HCT116 (cell line): ENCODE measurements at regions not wholly inside any gene's neighbourhood (a gene's known extent, or its start where the extent isn't known, plus 50 kb on each side); places are given as distances from the start of the nearest gene placed in this dataset.

Experiments
- ATAC-seq: fragments of 200-7000 bp; cut with Tn5 transposase; 2 replicates; pipeline ENCODE4 v1.9.1; 2020; ENCODE audit warnings: mild to moderate bottlenecking, moderate library complexity
- BruUV-seq: library from RNA; stranded (reverse); fragments of 400-500 nt; replicated peaks from 2 replicates; lab custom pipeline; 2021; lab: Mats Ljungman, UMichigan
- CTCF ChIA-PET: fragments of 300-600 bp; sonication (Branson Sonifier 250); formaldehyde crosslinking; loops from one replicate; lab custom pipeline; 2021; ENCODE audit warnings: antibody characterized with exemption; lab: Charles Lee
- POLR2A ChIA-PET: fragments of 300-600, 350-600 bp; sonication (Branson Sonifier 250); formaldehyde crosslinking; loops from one replicate; lab custom pipeline; 2021; ENCODE audit warnings: antibody characterized with exemption; lab: Charles Lee
- RAD21 ChIA-PET, 2 experiments: fragments of 300-600 bp; sonication (Branson Sonifier 250); formaldehyde crosslinking; loops; one replicate each; lab custom pipeline; 2023; ENCODE audit warnings: low total read pairs in 2 of 2; ENCODE audit not compliant: uncharacterized antibody in 2 of 2, unreplicated experiment in 2 of 2, low non-redundant PET in 1 of 2; lab: Charles Lee
- DNase-seq: peaks from one replicate; pipeline ENCODE4 v3.0.0-alpha.2; 2010; ENCODE audit warnings: low read depth, low spot score
- H2AFZ ChIP-seq: fragments of 200-600 bp; shearing (Covaris generic), sonication (generic); 2 replicates; pipeline ENCODE4 v1.6.1; 2017; ENCODE audit warnings: low read depth, mixed run types, mixed read lengths, antibody characterized with exemption, low read length; ENCODE audit not compliant: poor library complexity, severe bottlenecking
- H3K27ac ChIP-seq: 2 replicates; pipeline ENCODE4 v1.5.1; 2012; ENCODE audit warnings: low read depth, low read length
- H3K27me3 ChIP-seq: fragments of 200-600 bp; sonication (generic); 2 replicates; pipeline ENCODE4 v1.6.1; 2016; ENCODE audit warnings: mixed run types, low read length, mixed read lengths; ENCODE audit not compliant: insufficient read depth
- H3K36me3 ChIP-seq, 2 experiments: fragments of 200-500 bp in 1 of 2; fragments of 200-600 bp in 1 of 2; sonication (Bioruptor generic) in 1 of 2; sonication (generic) in 1 of 2; 2 replicates each; pipeline versions ENCODE4 v1.5.1 to v1.6.1; 2014 to 2016; ENCODE audit warnings: low read length in 2 of 2, inconsistent platforms in 1 of 2, mixed read lengths in 1 of 2, mixed run types in 1 of 2; ENCODE audit not compliant: insufficient read depth in 2 of 2, control insufficient read depth in 1 of 2
- H3K4me1 ChIP-seq, 2 experiments: fragments of 200-600 bp in 1 of 2; sonication (generic) in 1 of 2; 2 replicates each; pipeline versions ENCODE4 v1.5.1 to v1.6.1; 2012 to 2017; ENCODE audit warnings: low read length in 2 of 2, inconsistent platforms in 1 of 2, mild to moderate bottlenecking in 1 of 2, mixed read lengths in 1 of 2, mixed run types in 1 of 2, moderate library complexity in 1 of 2; ENCODE audit not compliant: insufficient read depth in 2 of 2, control insufficient read depth in 1 of 2
- H3K4me2 ChIP-seq: fragments of 200-600 bp; sonication (generic); 2 replicates; pipeline ENCODE4 v1.6.1; 2017; ENCODE audit warnings: mixed run types, low read length, mixed read lengths
- H3K4me3 ChIP-seq, 2 experiments: fragments of 200-600 bp in 1 of 2; sonication (generic) in 1 of 2; replicated peaks in 1 of 2; 2 replicates each; pipeline ENCODE4 v1.5.1; 2011 to 2016; ENCODE audit warnings: low read length in 2 of 2, control low read depth in 1 of 2, low read depth in 1 of 2, mild to moderate bottlenecking in 1 of 2, mixed read lengths in 1 of 2, mixed run types in 1 of 2
- H3K79me2 ChIP-seq: fragments of 200-600 bp; sonication (generic); 2 replicates; pipeline ENCODE4 v1.6.1; 2017; ENCODE audit warnings: mild to moderate bottlenecking, mixed run types, low read length, moderate library complexity, mixed read lengths; ENCODE audit not compliant: insufficient read depth
- H3K9ac ChIP-seq: fragments of 200-600 bp; sonication (generic); 2 replicates; pipeline ENCODE4 v1.6.1; 2016; ENCODE audit warnings: low read length, mixed read lengths
- H3K9me2 ChIP-seq: fragments of 200-600 bp; sonication (generic), shearing (Covaris generic); 2 replicates; pipeline ENCODE4 v1.6.1; 2017; ENCODE audit warnings: mixed run types, mild to moderate bottlenecking, moderate library complexity; ENCODE audit not compliant: insufficient read depth
- H3K9me3 ChIP-seq, 2 experiments: fragments of 200-500 bp in 1 of 2; fragments of 200-600 bp in 1 of 2; sonication (Bioruptor generic) in 1 of 2; sonication (generic) in 1 of 2; 2 replicates each; pipeline ENCODE4 v1.6.1; 2014 to 2017; ENCODE audit warnings: low read length in 2 of 2, mixed read lengths in 2 of 2, inconsistent platforms in 1 of 2, low read depth in 1 of 2, mild to moderate bottlenecking in 1 of 2, mixed run types in 1 of 2, moderate library complexity in 1 of 2; ENCODE audit not compliant: control insufficient read depth in 1 of 2, insufficient read depth in 1 of 2
- H4K20me1 ChIP-seq: fragments of 200-600 bp; sonication (generic), shearing (Covaris generic); 2 replicates; pipeline ENCODE4 v1.6.1; 2017; ENCODE audit warnings: mixed run types, mild to moderate bottlenecking, moderate library complexity; ENCODE audit not compliant: insufficient read depth
- CBX3 ChIP-seq: IDR thresholded peaks from 2 replicates; pipeline ENCODE4 v1.6.1; 2012; ENCODE audit warnings: low read depth
- CEBPB ChIP-seq: IDR thresholded peaks from 2 replicates; pipeline ENCODE4 v1.6.1; 2012; ENCODE audit warnings: low read depth
- CTCF ChIP-seq, 3 experiments: fragments of 200-600 bp in 1 of 3; sonication (generic) in 1 of 3; IDR thresholded peaks in 2 of 3; conservative IDR thresholded peaks in 1 of 3; 2 replicates each; pipeline ENCODE4 v1.5.1; 2012 to 2017; ENCODE audit warnings: low read depth in 2 of 3, low read length in 2 of 3, antibody characterized with exemption in 1 of 3, borderline replicate concordance in 1 of 3, control low read depth in 1 of 3, mild to moderate bottlenecking in 1 of 3, mixed read lengths in 1 of 3, mixed run types in 1 of 3, moderate library complexity in 1 of 3; ENCODE audit not compliant: insufficient read depth in 1 of 3
- RAD21 ChIP-seq: IDR thresholded peaks from 2 replicates; pipeline ENCODE4 v1.6.1; 2012; ENCODE audit warnings: low read depth, mild to moderate bottlenecking
- TCF7L2 ChIP-seq: IDR thresholded peaks from 2 replicates; pipeline ENCODE4 v1.7.0; 2011; ENCODE audit warnings: borderline replicate concordance, inconsistent platforms; ENCODE audit not compliant: insufficient read depth, insufficient read length; ENCODE audit errors: extremely low read depth
- ZBTB33 ChIP-seq: IDR thresholded peaks from 2 replicates; pipeline ENCODE4 v1.6.1; 2011; ENCODE audit warnings: mild to moderate bottlenecking, low read length, moderate library complexity; ENCODE audit not compliant: insufficient replicate concordance; ENCODE audit errors: extremely low read depth
- intact Hi-C: fragments of 100-400 bp; cut with micrococcal nuclease; formaldehyde crosslinking; loops from 2 replicates; pipeline ENCODE4 v1.10.0; 2022

GRCh38 chr2:187174582-187174981 is 273.5 kb downstream of the CALCRL start:
- H3K4me1 ChIP-seq, result no peaks in the 10 kb centered on the region
- intact Hi-C loops, result no loop called here
- H3K27ac ChIP-seq, result no peak overlapping the region
- POLR2A ChIA-PET, result no interaction called here
- no peak for DNase-seq
- H3K36me3 ChIP-seq, result no peaks in the 10 kb centered on the region
- no TSS peak for BruUV-seq
- H3K9ac ChIP-seq, result no peak overlapping the region
- CTCF ChIA-PET, result no interaction called here
- H3K9me3 ChIP-seq, result no peaks in the 10 kb centered on the region
- no peaks in the 10 kb centered on the region for H3K79me2 ChIP-seq
- no peaks in the 10 kb centered on the region for H4K20me1 ChIP-seq
- no peak overlapping the region for H3K4me2 ChIP-seq
- H3K27me3 ChIP-seq, result no peaks in the 10 kb centered on the region
- H3K9me2 ChIP-seq, result no peaks in the 10 kb centered on the region
- no peak overlapping the region for H2AFZ ChIP-seq
- no peak for TF ChIP-seq CBX3
- TF ChIP-seq CEBPB, result no peak
- TF ChIP-seq CTCF (IDR thresholded peaks at IDR 0.05 in 2 of 3, conservative IDR thresholded peaks at IDR 0.05 in 1 of 3; ENCODE audit: borderline replicate concordance in 1 of 3, insufficient read depth in 1 of 3, low read depth in 2 of 3, low read length in 2 of 3), result peak; percentile 3 to 76 (median 48); a peak in 3 of 6 replicates
- no peak for TF ChIP-seq ZBTB33
- no peak for TF ChIP-seq TCF7L2
- peak; percentile 34 for TF ChIP-seq RAD21
- peak; percentile 69 for ATAC-seq
- RAD21 ChIA-PET, result no interaction called here
- no peak overlapping the region for H3K4me3 ChIP-seq
